SK-N-MC (cell line): ENCODE measurements at regions not wholly inside any gene's neighbourhood (a gene's known extent, or its start where the extent isn't known, plus 50 kb on each side); places are given as distances from the start of the nearest gene placed in this dataset.

ENCODE experiments used
- EZH2 ChIP-seq: fragments of 200-600 bp; sonication (generic); IDR thresholded peaks from one replicate; pipeline ENCODE4 v1.6.1; 2017; ENCODE audit warnings: antibody characterized with exemption
- FOXP2 ChIP-seq: optimal IDR thresholded peaks from 2 replicates; pipeline ENCODE3; 2011; ENCODE audit warnings: mild to moderate bottlenecking, moderate library complexity; ENCODE audit not compliant: insufficient read depth; ENCODE audit errors: extremely low read length, control extremely low read depth
- POLR2AphosphoS5 ChIP-seq: IDR thresholded peaks from 2 replicates; pipeline ENCODE4 v1.6.1; 2012; ENCODE audit warnings: mild to moderate bottlenecking, low read depth, low read length, borderline replicate concordance

- TF ChIP-seq POLR2AphosphoS5 (no peak), EZH2 (no peak), FOXP2 (no peak)
Observed at GRCh38 chr18:30465096-30465495, 577.4 kb downstream of the DSC3 start.
